Gastroesophageal sphincter (tissue), 4 donors: ENCODE measurements at regions not wholly inside any gene's neighbourhood (a gene's known extent, or its start where the extent isn't known, plus 50 kb on each side); places are given as distances from the start of the nearest gene placed in this dataset.
"Not testable (repeated sequence)": the region's sequence is repeated elsewhere in the genome, so short reads cannot be mapped to it uniquely, and the experiment has no call there.

Experiments used
- ATAC-seq: fragments of 150-250 bp; one replicate; pipeline ENCODE4 v1.9.1; 2016; ENCODE audit warnings: mild to moderate bottlenecking, moderate library complexity
- H3K27ac ChIP-seq, 4 donors: fragments of 200-600 bp; sonication (generic) in 3 of 4; 1 replicate in 3 of 4; 2 replicates in 1 of 4; pipeline ENCODE4 v1.5.1; 2016 to 2019
- H3K27me3 ChIP-seq: fragments of 200-600 bp; sonication (generic); one replicate; pipeline ENCODE4 v1.5.1; 2019
- H3K36me3 ChIP-seq, 2 donors: fragments of 200-600 bp; sonication (generic); one replicate each; pipeline ENCODE4 v1.5.1; 2019; ENCODE audit warnings: control low read depth in 1 of 2
- H3K4me1 ChIP-seq, 3 donors: fragments of 200-600 bp; sonication (generic); 1 replicate in 2 of 3; 2 replicates in 1 of 3; pipeline ENCODE4 v1.5.1; 2016 to 2019; ENCODE audit warnings: control low read depth in 2 of 3
- H3K4me3 ChIP-seq, 2 donors: fragments of 200-600 bp; sonication (generic); one replicate each; pipeline ENCODE4 v1.5.1; 2019; ENCODE audit warnings: mild to moderate bottlenecking in 1 of 2, moderate library complexity in 1 of 2
- H3K9me3 ChIP-seq, 3 donors: fragments of 200-600 bp; sonication (generic); one replicate each; pipeline ENCODE4 v1.5.1; 2017 to 2019; ENCODE audit warnings: control low read depth in 2 of 3
- EP300 ChIP-seq: sonication (generic); formaldehyde crosslinking; IDR thresholded peaks from one replicate; pipeline ENCODE4 v1.6.1; 2017; ENCODE audit warnings: antibody characterized with exemption, mild to moderate bottlenecking
- POLR2A ChIP-seq, 2 donors: fragments of 450-650 bp; IDR thresholded peaks; one replicate each; pipeline ENCODE4 v1.6.1; 2017; ENCODE audit warnings: antibody characterized with exemption in 2 of 2, mild to moderate bottlenecking in 2 of 2, moderate library complexity in 1 of 2
- POLR2AphosphoS5 ChIP-seq: sonication (generic); formaldehyde crosslinking; IDR thresholded peaks from one replicate; pipeline ENCODE4 v1.6.1; 2017; ENCODE audit warnings: antibody characterized with exemption
- WGBS, 2 donors: methylation state at CpG; one replicate each; pipeline ENCODE4 v1.1.5; 2018; ENCODE audit warnings: low coverage in 1 of 2; 5-methylcytosine and 5-hydroxymethylcytosine counted together
- TF ChIP-seq, protein P1 (sequence below), 4 experiments: fragments of 200-600 bp in 2 of 4; fragments of 450-650 bp in 2 of 4; sonication (generic) in 1 of 4; IDR thresholded peaks; one replicate each; pipeline ENCODE4 v1.5.1; 2017 to 2019; ENCODE audit warnings: antibody characterized with exemption in 4 of 4, mild to moderate bottlenecking in 2 of 4, moderate library complexity in 2 of 4

- H3K9me3 ChIP-seq = peaks cover 0 to 10% (median 0%) of the 10 kb centered on the region in 3 donors
- H3K4me3 ChIP-seq = no peak overlapping the region
- ATAC-seq = no peak
- 64 to 83% methylated on average over 5 of the region's 5 CpGs for WGBS, 2 donors
- no peaks in the 10 kb centered on the region for H3K4me1 ChIP-seq
- no peaks in the 10 kb centered on the region for H3K36me3 ChIP-seq
- TF ChIP-seq, protein P1, sequence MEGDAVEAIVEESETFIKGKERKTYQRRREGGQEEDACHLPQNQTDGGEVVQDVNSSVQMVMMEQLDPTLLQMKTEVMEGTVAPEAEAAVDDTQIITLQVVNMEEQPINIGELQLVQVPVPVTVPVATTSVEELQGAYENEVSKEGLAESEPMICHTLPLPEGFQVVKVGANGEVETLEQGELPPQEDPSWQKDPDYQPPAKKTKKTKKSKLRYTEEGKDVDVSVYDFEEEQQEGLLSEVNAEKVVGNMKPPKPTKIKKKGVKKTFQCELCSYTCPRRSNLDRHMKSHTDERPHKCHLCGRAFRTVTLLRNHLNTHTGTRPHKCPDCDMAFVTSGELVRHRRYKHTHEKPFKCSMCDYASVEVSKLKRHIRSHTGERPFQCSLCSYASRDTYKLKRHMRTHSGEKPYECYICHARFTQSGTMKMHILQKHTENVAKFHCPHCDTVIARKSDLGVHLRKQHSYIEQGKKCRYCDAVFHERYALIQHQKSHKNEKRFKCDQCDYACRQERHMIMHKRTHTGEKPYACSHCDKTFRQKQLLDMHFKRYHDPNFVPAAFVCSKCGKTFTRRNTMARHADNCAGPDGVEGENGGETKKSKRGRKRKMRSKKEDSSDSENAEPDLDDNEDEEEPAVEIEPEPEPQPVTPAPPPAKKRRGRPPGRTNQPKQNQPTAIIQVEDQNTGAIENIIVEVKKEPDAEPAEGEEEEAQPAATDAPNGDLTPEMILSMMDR (IDR thresholded peaks at IDR 0.05) = no peak
- TF ChIP-seq EP300 = no peak
- no peaks in the 10 kb centered on the region for H3K27me3 ChIP-seq
- H3K27ac ChIP-seq = no peak overlapping the region
These were observed 105.2 kb upstream of the EPHA3 start for GRCh38 chr3:89002191-89002590.

- Histone ChIP-seq H3K4me1 (no peaks in the 10 kb centered on the region), H3K4me3 (no peak overlapping the region), H3K9me3 (no peaks in the 10 kb centered on the region), H3K36me3 (no peaks in the 10 kb centered on the region), H3K27me3 (no peaks in the 10 kb centered on the region), H3K27ac (no peak overlapping the region)
- ATAC-seq = no peak
- TF ChIP-seq EP300 = no peak
- no peak for TF ChIP-seq POLR2AphosphoS5
- TF ChIP-seq, protein P1 (IDR thresholded peaks at IDR 0.05) = no peak
- WGBS, 2 donors = 78 to 83% methylated on average over 2 to 3 of the region's 3 CpGs
These were observed 93.9 kb upstream of the EPHA3 start for GRCh38 chr3:89013536-89013935.

- Histone ChIP-seq H3K9me3 (no peaks in the 10 kb centered on the region), H3K27ac (no peak overlapping the region), H3K4me3 (no peak overlapping the region), H3K36me3 (no peaks in the 10 kb centered on the region), H3K4me1 (no peaks in the 10 kb centered on the region), H3K27me3 (no peaks in the 10 kb centered on the region)
- ATAC-seq = no peak
- 89 to 100% methylated on average over 1 of the region's 1 CpG for WGBS, 2 donors
- no peak for TF ChIP-seq POLR2A (IDR thresholded peaks at IDR 0.05)
- TF ChIP-seq EP300 = no peak
- no peak for TF ChIP-seq POLR2AphosphoS5
- TF ChIP-seq, protein P1 (IDR thresholded peaks at IDR 0.05) = no peak
These were observed 89.9 kb upstream of the EPHA3 start for GRCh38 chr3:89017531-89017930.

DNA sequence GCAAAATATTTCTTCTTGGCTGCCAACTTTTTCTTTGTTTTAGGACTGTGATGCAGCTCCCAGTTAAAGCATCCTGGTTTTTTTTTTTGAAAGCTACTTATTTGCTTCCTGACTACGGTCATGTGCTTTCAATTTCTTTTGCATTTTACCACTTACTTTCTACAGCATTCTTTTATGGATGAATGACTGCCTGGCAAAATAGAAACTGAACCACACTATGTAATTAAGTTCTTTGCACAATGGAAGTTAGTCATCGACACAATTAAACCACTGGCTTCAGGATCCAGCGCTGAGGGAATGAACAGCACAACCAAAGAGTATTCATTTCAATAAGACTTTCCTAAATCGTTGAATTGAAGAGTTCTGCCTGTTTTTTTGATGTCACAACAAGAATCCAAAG, 82.2 kb upstream of the EPHA3 start:
- Histone ChIP-seq H3K4me1 (no peaks in the 10 kb centered on the region), H3K27me3 (no peaks in the 10 kb centered on the region), H3K36me3 (no peaks in the 10 kb centered on the region), H3K27ac (no peak overlapping the region), H3K9me3 (no peaks in the 10 kb centered on the region), H3K4me3 (no peak overlapping the region)
- 67 to 71% methylated on average over 4 of the region's 4 CpGs for WGBS, 2 donors
- TF ChIP-seq POLR2AphosphoS5 (no peak), POLR2A (IDR thresholded peaks at IDR 0.05) (no peak)
- ATAC-seq = no peak

DNA sequence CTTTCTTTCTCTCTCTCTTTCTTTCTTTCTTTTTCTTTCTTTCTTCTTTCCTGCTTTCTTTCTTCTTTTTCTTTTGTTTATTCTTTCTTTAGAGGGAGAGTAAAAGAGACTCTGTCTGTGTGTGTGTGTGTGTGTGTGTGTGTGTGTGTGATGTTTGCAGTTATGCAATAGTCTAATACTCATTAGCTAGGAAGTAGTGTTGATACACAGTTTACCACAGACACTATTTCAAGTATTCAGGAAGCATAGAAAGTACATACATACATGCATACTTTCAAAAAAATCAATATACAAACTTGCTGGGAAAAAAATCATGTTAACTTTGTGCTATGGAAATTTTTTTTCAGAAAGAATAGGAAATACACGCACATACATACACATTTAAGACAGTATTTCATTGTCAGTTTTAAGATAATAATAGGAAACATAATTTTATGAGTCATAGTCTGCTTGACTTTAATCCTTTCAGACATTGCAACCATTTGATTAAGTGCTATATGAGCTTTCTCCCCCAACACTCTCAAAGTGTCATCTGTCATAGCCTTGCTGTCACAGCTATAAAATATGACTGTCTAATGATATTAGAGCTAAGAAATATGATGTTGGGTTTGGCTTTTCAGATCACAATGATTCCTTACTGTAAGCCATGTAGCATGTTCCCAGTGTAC, 74.9 kb upstream of the EPHA3 start:
- TF ChIP-seq, protein P1 (IDR thresholded peaks at IDR 0.05) = no peak
- TF ChIP-seq EP300 = no peak
- no peak for TF ChIP-seq POLR2A (IDR thresholded peaks at IDR 0.05)
- no peak for TF ChIP-seq POLR2AphosphoS5
- H3K4me3 ChIP-seq = no peak overlapping the region
- 40 to 50% methylated on average over 1 of the region's 1 CpG for WGBS, 2 donors
- H3K36me3 ChIP-seq = no peaks in the 10 kb centered on the region
- ATAC-seq = no peak
- no peaks in the 10 kb centered on the region for H3K27me3 ChIP-seq
- H3K4me1 ChIP-seq = no peaks in the 10 kb centered on the region
- no peak overlapping the region for H3K27ac ChIP-seq
- H3K9me3 ChIP-seq = no peaks in the 10 kb centered on the region

DNA sequence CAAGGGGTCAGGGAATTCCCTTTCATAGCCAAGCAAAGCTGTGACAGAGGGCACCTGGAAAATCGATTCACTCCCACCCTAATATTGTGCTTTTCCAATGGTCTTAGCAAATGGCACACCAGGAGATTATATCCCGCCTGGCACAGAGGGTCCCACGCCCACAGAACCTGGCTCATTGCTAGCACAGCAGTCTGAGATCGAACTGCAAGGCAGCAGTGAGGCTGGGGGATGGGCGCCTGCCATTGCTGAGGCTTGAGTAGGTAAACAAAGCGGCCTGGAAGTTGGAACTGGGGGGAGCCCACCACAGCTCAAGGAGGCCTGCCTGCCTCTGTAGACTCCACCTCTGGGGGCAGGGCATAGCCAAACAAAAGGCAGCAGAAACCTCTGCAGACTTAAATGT, 72.7 kb upstream of the EPHA3 start:
- not testable (repeated sequence) for H3K4me3 ChIP-seq, H3K27me3 ChIP-seq, H3K27ac ChIP-seq, H3K4me1 ChIP-seq, ATAC-seq, H3K36me3 ChIP-seq, H3K9me3 ChIP-seq
- WGBS, 2 donors = 96 to 100% methylated on average over 1 to 4 of the region's 6 CpGs
